K562 (cell line): ENCODE measurements at regions not wholly inside any gene's neighbourhood (a gene's known extent, or its start where the extent isn't known, plus 50 kb on each side); places are given as distances from the start of the nearest gene placed in this dataset.

Source experiments
- ATAC-seq: fragments of 200-7000 bp; cut with Tn5 transposase; 3 replicates; pipeline ENCODE4 v1.9.1; 2020; ENCODE audit warnings: moderate library complexity
- BruUV-seq: library from RNA; stranded (reverse); fragments of 400-500 nt; replicated peaks from 2 replicates; lab custom pipeline; 2021; lab: Mats Ljungman, UMichigan
- CTCF ChIA-PET: fragments of 300-600 bp; formaldehyde crosslinking; extraction: SDS; loops from one replicate; lab custom pipeline; 2021; ENCODE audit warnings: low intra/inter-chr PET ratio; lab: Yijun Ruan, JAX
- POLR2A ChIA-PET: fragments of 300-600, 350-650 bp; sonication (Branson Sonifier 250); formaldehyde crosslinking; extraction: SDS; loops from one replicate; lab custom pipeline; 2021; ENCODE audit warnings: antibody characterized with exemption, inconsistent platforms; lab: Yijun Ruan, JAX
- DNase-seq, 4 experiments: peaks; one replicate each; pipeline versions ENCODE4 v3.0.0 to v3.0.0-alpha.2; 2011 to 2018; ENCODE audit warnings: low spot score in 3 of 4, mixed read lengths in 3 of 4; ENCODE audit errors: extremely low read depth in 1 of 4
- FAIRE-seq: peaks from 2 replicates; lab custom pipeline; 2011; peaks lifted over from hg19 to GRCh38; lab: Jason Lieb, UNC
- H2AFZ ChIP-seq: 2 replicates; pipeline ENCODE4 v1.6.0; 2011; ENCODE audit warnings: low read depth, low read length, control low read depth, inconsistent platforms
- H3K27ac ChIP-seq: fragments of 200-600 bp; 3 replicates; pipeline ENCODE4 v1.8.0; 2011; ENCODE audit warnings: low read depth, mild to moderate bottlenecking, control low read depth, inconsistent platforms, low read length, moderate library complexity, mixed read lengths; ENCODE audit errors: extremely low read depth
- H3K27me3 ChIP-seq, 2 experiments: fragments of 300-600 bp in 1 of 2; 2 replicates in 1 of 2; 3 replicates in 1 of 2; pipeline versions ENCODE4 v1.6.0 to v1.8.0; 2011; ENCODE audit warnings: inconsistent platforms in 2 of 2, low read length in 2 of 2, mild to moderate bottlenecking in 1 of 2, mixed read lengths in 1 of 2, moderate library complexity in 1 of 2; ENCODE audit not compliant: control insufficient read depth in 2 of 2, insufficient read depth in 2 of 2
- H3K36me3 ChIP-seq: fragments of 300-600 bp; 3 replicates; pipeline ENCODE4 v1.8.0; 2011; ENCODE audit warnings: mild to moderate bottlenecking, low read length, inconsistent platforms; ENCODE audit not compliant: control insufficient read depth, insufficient read depth
- H3K4me1 ChIP-seq, 2 experiments: fragments of 200-600 bp in 1 of 2; replicated peaks in 1 of 2; 2 replicates in 1 of 2; 3 replicates in 1 of 2; pipeline versions ENCODE4 v1.5.1 to v1.8.0; 2011; ENCODE audit warnings: inconsistent platforms in 2 of 2, low read length in 2 of 2, mild to moderate bottlenecking in 1 of 2, mixed read lengths in 1 of 2, moderate library complexity in 1 of 2; ENCODE audit not compliant: control insufficient read depth in 2 of 2, insufficient read depth in 2 of 2
- H3K4me2 ChIP-seq: 2 replicates; pipeline ENCODE4 v1.6.1; 2011; ENCODE audit warnings: low read length, control low read depth, inconsistent platforms, mixed read lengths; ENCODE audit not compliant: insufficient read depth
- H3K4me3 ChIP-seq: fragments of 200-600 bp; sonication (generic), shearing (Covaris generic); 2 replicates; pipeline ENCODE4 v1.5.1; 2016; ENCODE audit warnings: control low read depth, inconsistent platforms
- H3K79me2 ChIP-seq: fragments of 200-600 bp; 3 replicates; pipeline ENCODE4 v1.8.0; 2011; ENCODE audit warnings: low read length, inconsistent platforms; ENCODE audit not compliant: control insufficient read depth, insufficient read depth
- H3K9ac ChIP-seq, 2 experiments: 2 replicates each; pipeline versions ENCODE4 v1.6.0 to v1.6.1; 2011; ENCODE audit warnings: low read depth in 2 of 2, low read length in 2 of 2, control low read depth in 1 of 2, inconsistent platforms in 1 of 2, mild to moderate bottlenecking in 1 of 2, mixed read lengths in 1 of 2; ENCODE audit not compliant: insufficient read depth in 1 of 2
- H3K9me1 ChIP-seq: one replicate; pipeline ENCODE4 v1.6.0; 2011; ENCODE audit warnings: inconsistent platforms, mild to moderate bottlenecking, low read length, moderate library complexity; ENCODE audit not compliant: control insufficient read depth, insufficient read depth
- H3K9me3 ChIP-seq: replicated peaks from 2 replicates; pipeline ENCODE4 v1.5.1; 2011; ENCODE audit warnings: low read depth, low read length, inconsistent platforms; ENCODE audit not compliant: control insufficient read depth, insufficient read depth
- H4K20me1 ChIP-seq: replicated peaks from 2 replicates; pipeline ENCODE4 v1.6.1; 2011; ENCODE audit warnings: low read length, inconsistent platforms, mixed read lengths; ENCODE audit not compliant: control insufficient read depth, insufficient read depth
- CBX2 ChIP-seq: fragments of 200-600 bp; sonication (generic); IDR thresholded peaks from one replicate; pipeline ENCODE4 v1.6.1; 2012; ENCODE audit warnings: mild to moderate bottlenecking, low read length, inconsistent platforms; ENCODE audit not compliant: insufficient read depth, poor library complexity, severe bottlenecking
- HDAC3 ChIP-seq: fragments of 450-650 bp; IDR thresholded peaks from 2 replicates; pipeline ENCODE4 v1.6.1; 2018; ENCODE audit warnings: borderline replicate concordance, mild to moderate bottlenecking, moderate library complexity; ENCODE audit not compliant: partially characterized antibody
- IRF2 ChIP-seq: sonication (generic); formaldehyde crosslinking; IDR thresholded peaks from 2 replicates; pipeline ENCODE4 v1.8.1; 2022; ENCODE audit warnings: mild to moderate bottlenecking, missing genetic modification reagents
- MBD2 ChIP-seq: sonication (generic); IDR thresholded peaks from 2 replicates; pipeline ENCODE4 v1.6.1; 2016; ENCODE audit warnings: low read depth, borderline replicate concordance
- PTBP1 ChIP-seq: fragments of 200-400 bp; formaldehyde crosslinking; IDR thresholded peaks from 2 replicates; pipeline ENCODE4 v1.6.1; 2017; ENCODE audit warnings: low read depth, low read length
- RBM34 ChIP-seq: fragments of 200-400 bp; formaldehyde crosslinking; IDR thresholded peaks from 2 replicates; pipeline ENCODE4 v1.6.1; 2018; ENCODE audit warnings: low read length, borderline replicate concordance; ENCODE audit not compliant: insufficient read depth
- SIRT6 ChIP-seq: IDR thresholded peaks from one replicate; pipeline ENCODE4 v1.6.1; 2012; ENCODE audit warnings: low read depth, mild to moderate bottlenecking, control low read depth, inconsistent platforms, low read length, moderate library complexity
- TEAD1 ChIP-seq, 2 experiments: fragments of 450-650 bp in 1 of 2; sonication (generic) in 1 of 2; formaldehyde crosslinking; IDR thresholded peaks; 2 replicates each; pipeline versions ENCODE4 v1.4.0 to v1.8.0; 2020 to 2022; ENCODE audit warnings: mild to moderate bottlenecking in 2 of 2, missing genetic modification reagents in 1 of 2
- ZNF175 ChIP-seq: fragments of 200-800 bp; sonication (Bioruptor generic); IDR thresholded peaks from 2 replicates; pipeline ENCODE4 v1.6.1; 2016; ENCODE audit warnings: low read depth, mild to moderate bottlenecking, missing genetic modification characterization, missing compliant biosample characterization
- WGBS: fragments of 100-300 bp; shearing (Covaris generic); methylation state at CpG from one replicate; pipeline ENCODE4 v1.1.6; 2016; ENCODE audit warnings: low coverage, mixed read lengths; ENCODE audit not compliant: insufficient coverage; ENCODE audit errors: missing lambda C conversion rate; 5-methylcytosine and 5-hydroxymethylcytosine counted together
- in situ Hi-C: fragments of 300-500 bp; cut with MboI; formaldehyde crosslinking; loops from 4 replicates; pipeline ENCODE4 v1.15.0; 2018; ENCODE audit warnings: inconsistent platforms, mixed read lengths
- intact Hi-C: fragments of 100-400 bp; cut with micrococcal nuclease; formaldehyde crosslinking; loops from 2 replicates; pipeline ENCODE4 v1.14.2; 2022
- TF ChIP-seq, protein P1 (sequence below), 2 experiments: fragments of 450-650 bp in 1 of 2; sonication (generic) in 1 of 2; formaldehyde crosslinking in 1 of 2; IDR thresholded peaks in 1 of 2; conservative IDR thresholded peaks in 1 of 2; 2 replicates each; pipeline versions ENCODE4 v1.6.1 to v1.8.1; 2016 to 2023; ENCODE audit warnings: mild to moderate bottlenecking in 2 of 2, moderate library complexity in 2 of 2, inconsistent platforms in 1 of 2, missing genetic modification reagents in 1 of 2

- no peaks in the 10 kb centered on the region for H3K27me3 ChIP-seq
- ATAC-seq, result no peak
- ChIA-PET CTCF (no interaction called here), POLR2A (no interaction called here)
- no peak overlapping the region for H3K27ac ChIP-seq
- no peak for DNase-seq
- H4K20me1 ChIP-seq, result no peaks in the 10 kb centered on the region
- intact Hi-C loops (no loop called here), in situ Hi-C loops (no loop called here)
- H3K9me3 ChIP-seq, result no peaks in the 10 kb centered on the region
- no peak for TF ChIP-seq TEAD1 (CRISPR knock-in tag; IDR thresholded peaks at IDR 0.05)
- TF ChIP-seq PTBP1, result no peak
- no peaks in the 10 kb centered on the region for H3K79me2 ChIP-seq
- 0% methylated on average over 5 of the region's 5 CpGs for WGBS
- H3K4me2 ChIP-seq, result no peak overlapping the region
- no peaks in the 10 kb centered on the region for H3K9me1 ChIP-seq
- H3K4me1 ChIP-seq, result no peaks in the 10 kb centered on the region
- no TSS peak for BruUV-seq
- H2AFZ ChIP-seq, result no peak overlapping the region
- no peak overlapping the region for H3K9ac ChIP-seq
- no peak overlapping the region for H3K4me3 ChIP-seq
- H3K36me3 ChIP-seq, result no peaks in the 10 kb centered on the region
- no peak for FAIRE-seq
Observed at GRCh38 chr4:30916337-30917274, 196.4 kb downstream of the PCDH7 start.

- Histone ChIP-seq H3K9me1 (no peaks in the 10 kb centered on the region), H3K4me2 (no peak overlapping the region), H4K20me1 (no peaks in the 10 kb centered on the region), H3K9ac (no peak overlapping the region), H3K27me3 (no peaks in the 10 kb centered on the region), H3K27ac (no peak overlapping the region), H3K9me3 (no peaks in the 10 kb centered on the region), H3K79me2 (no peaks in the 10 kb centered on the region), H2AFZ (no peak overlapping the region), H3K4me3 (no peak overlapping the region), H3K4me1 (no peaks in the 10 kb centered on the region), H3K36me3 (no peaks in the 10 kb centered on the region)
- CTCF ChIA-PET, result no interaction called here
- intact Hi-C loops (no loop called here), in situ Hi-C loops (no loop called here)
- FAIRE-seq (no peak), DNase-seq (no peak), ATAC-seq (no peak)
- BruUV-seq, result no TSS peak
- TF ChIP-seq CBX2, result no peak
- TF ChIP-seq MBD2, result no peak
- TF ChIP-seq IRF2 (CRISPR knock-in tag), result no peak
- no peak for TF ChIP-seq SIRT6
- TF ChIP-seq HDAC3, result no peak
- no peak for TF ChIP-seq ZNF175
- no peak for TF ChIP-seq RBM34
- TF ChIP-seq, protein P1, sequence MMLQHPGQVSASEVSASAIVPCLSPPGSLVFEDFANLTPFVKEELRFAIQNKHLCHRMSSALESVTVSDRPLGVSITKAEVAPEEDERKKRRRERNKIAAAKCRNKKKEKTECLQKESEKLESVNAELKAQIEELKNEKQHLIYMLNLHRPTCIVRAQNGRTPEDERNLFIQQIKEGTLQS (IDR thresholded peaks at IDR 0.05), result no peak
- TF ChIP-seq, protein P1 (CRISPR knock-in tag; conservative IDR thresholded peaks at IDR 0.05), result no peak
- POLR2A ChIA-PET, result no interaction called here
Observed at GRCh38 chr4:30917946-30918345, 197.8 kb downstream of the PCDH7 start.
